ENCODE measurements at regions not wholly inside any gene's neighbourhood (a gene's known extent, or its start where the extent isn't known, plus 50 kb on each side); places are given as distances from the start of the nearest gene placed in this dataset.

DNA sequence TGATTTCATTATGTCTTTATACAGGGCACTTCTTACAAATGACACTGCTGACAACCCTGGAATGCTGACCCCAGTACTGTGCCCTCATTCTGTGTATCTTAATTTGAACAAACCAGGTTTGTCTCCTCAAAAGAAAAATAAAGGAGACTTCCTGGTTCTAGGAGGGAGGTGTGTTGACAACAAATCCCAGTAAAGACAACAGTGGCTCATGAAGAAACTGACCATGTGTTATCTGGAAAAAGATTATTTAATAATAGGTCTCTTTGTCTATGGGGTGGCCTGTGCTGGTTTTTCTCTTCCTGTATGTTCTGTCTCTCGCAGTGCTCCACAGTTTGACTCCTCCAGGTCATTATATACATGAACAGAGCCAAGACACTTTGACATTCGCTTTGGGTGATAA, 454.6 kb downstream of the LMO4 start:
- H3K9me3 ChIP-seq, result no peaks in the 10 kb centered on the region
- H3K27me3 ChIP-seq, result no peaks in the 10 kb centered on the region
- in situ Hi-C loops (cut with MboI; ENCODE audit: low pct_ligation_motif_present in 1 of 4, low pct_unique_long_range_greater_than_20kb in 1 of 4, low sequenced_read_pairs in 3 of 4), result no loop called here
- H3K27ac ChIP-seq, result no peak overlapping the region
- TF ChIP-seq EP300 (IDR thresholded peaks at IDR 0.05; ENCODE audit: low read depth) (no peak), POLR2AphosphoS5 (IDR thresholded peaks at IDR 0.05) (no peak), POLR2A (IDR thresholded peaks at IDR 0.05) (no peak)
- TF ChIP-seq, protein P1, sequence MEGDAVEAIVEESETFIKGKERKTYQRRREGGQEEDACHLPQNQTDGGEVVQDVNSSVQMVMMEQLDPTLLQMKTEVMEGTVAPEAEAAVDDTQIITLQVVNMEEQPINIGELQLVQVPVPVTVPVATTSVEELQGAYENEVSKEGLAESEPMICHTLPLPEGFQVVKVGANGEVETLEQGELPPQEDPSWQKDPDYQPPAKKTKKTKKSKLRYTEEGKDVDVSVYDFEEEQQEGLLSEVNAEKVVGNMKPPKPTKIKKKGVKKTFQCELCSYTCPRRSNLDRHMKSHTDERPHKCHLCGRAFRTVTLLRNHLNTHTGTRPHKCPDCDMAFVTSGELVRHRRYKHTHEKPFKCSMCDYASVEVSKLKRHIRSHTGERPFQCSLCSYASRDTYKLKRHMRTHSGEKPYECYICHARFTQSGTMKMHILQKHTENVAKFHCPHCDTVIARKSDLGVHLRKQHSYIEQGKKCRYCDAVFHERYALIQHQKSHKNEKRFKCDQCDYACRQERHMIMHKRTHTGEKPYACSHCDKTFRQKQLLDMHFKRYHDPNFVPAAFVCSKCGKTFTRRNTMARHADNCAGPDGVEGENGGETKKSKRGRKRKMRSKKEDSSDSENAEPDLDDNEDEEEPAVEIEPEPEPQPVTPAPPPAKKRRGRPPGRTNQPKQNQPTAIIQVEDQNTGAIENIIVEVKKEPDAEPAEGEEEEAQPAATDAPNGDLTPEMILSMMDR (IDR thresholded peaks at IDR 0.05), result no peak
- no peaks in the 10 kb centered on the region for H3K4me1 ChIP-seq
- no peak for DNase-seq
- intact Hi-C loops (cut with DNase I; ENCODE audit: low total_unique reads), result no loop called here
- 74 to 90% methylated on average over 2 of the region's 2 CpGs for WGBS, 2 donors (ENCODE audit: low coverage in 1 of 2)
- no peaks in the 10 kb centered on the region for H3K36me3 ChIP-seq
- no peak overlapping the region for H3K4me3 ChIP-seq

DNA sequence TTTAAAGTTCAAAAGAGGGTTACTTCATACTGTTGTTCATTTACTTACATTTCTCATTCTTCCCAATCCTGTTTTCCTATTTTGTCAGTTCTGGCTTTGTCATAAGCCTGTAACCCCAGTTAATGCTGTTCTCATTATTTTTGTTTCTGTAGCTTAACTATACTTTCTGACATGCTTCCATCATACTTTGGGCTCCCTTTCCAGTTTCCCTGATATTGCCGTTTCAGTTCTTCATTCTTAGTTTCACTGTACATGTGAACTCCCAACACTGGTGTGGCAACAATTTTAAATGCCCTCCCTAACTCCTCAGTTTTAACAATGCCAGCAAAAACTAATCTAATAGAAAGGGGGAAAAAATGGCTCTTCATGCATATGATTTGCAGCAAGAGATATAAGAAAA, 456.7 kb downstream of the LMO4 start:
- no peaks in the 10 kb centered on the region for H3K27me3 ChIP-seq
- 83 to 86% methylated on average over 1 of the region's 1 CpG for WGBS, 2 donors (ENCODE audit: low coverage in 1 of 2)
- H3K4me3 ChIP-seq, result no peak overlapping the region
- H3K36me3 ChIP-seq, result no peaks in the 10 kb centered on the region
- no peak for DNase-seq
- H3K9me3 ChIP-seq, result no peaks in the 10 kb centered on the region
- no peaks in the 10 kb centered on the region for H3K4me1 ChIP-seq
- TF ChIP-seq POLR2AphosphoS5 (IDR thresholded peaks at IDR 0.05), result no peak
- TF ChIP-seq, protein P1 (IDR thresholded peaks at IDR 0.05), result no peak
- no peak for TF ChIP-seq EP300 (IDR thresholded peaks at IDR 0.05; ENCODE audit: low read depth)
- TF ChIP-seq POLR2A (IDR thresholded peaks at IDR 0.05), result no peak
- H3K27ac ChIP-seq, result no peak overlapping the region
- intact Hi-C loops (cut with DNase I; ENCODE audit: low total_unique reads), result no loop called here
- in situ Hi-C loops (cut with MboI; ENCODE audit: low pct_ligation_motif_present in 1 of 4, low pct_unique_long_range_greater_than_20kb in 1 of 4, low sequenced_read_pairs in 3 of 4), result no loop called here

DNA sequence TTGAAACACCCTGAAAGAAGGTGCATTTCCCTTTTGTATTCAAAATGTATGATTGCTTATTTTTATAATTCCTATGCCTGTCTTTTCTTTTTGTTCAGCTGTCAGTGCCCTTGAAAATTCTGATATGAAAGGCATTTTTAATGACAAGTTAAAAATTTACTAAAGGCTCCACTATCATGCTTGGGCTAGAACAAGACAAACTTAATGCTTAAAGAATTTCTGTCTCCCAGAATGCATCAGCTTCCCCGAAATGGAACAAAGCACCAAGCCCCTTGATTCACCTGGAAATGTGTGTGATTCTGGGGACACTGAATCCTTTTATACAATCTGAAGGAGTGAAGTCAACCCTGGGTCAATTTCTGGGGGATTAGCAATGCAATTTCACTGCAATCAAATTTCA, 457.5 kb downstream of the LMO4 start:
- TF ChIP-seq, protein P1 (IDR thresholded peaks at IDR 0.05), result no peak
- TF ChIP-seq EP300 (IDR thresholded peaks at IDR 0.05; ENCODE audit: low read depth) (no peak), POLR2AphosphoS5 (IDR thresholded peaks at IDR 0.05) (no peak), POLR2A (IDR thresholded peaks at IDR 0.05) (no peak)
- H3K4me3 ChIP-seq, result no peak overlapping the region
- H3K36me3 ChIP-seq, result no peaks in the 10 kb centered on the region
- no peaks in the 10 kb centered on the region for H3K9me3 ChIP-seq
- DNase-seq, result no peak
- in situ Hi-C loops (cut with MboI; ENCODE audit: low pct_ligation_motif_present in 1 of 4, low pct_unique_long_range_greater_than_20kb in 1 of 4, low sequenced_read_pairs in 3 of 4), result no loop called here
- no peaks in the 10 kb centered on the region for H3K27me3 ChIP-seq
- no peak overlapping the region for H3K27ac ChIP-seq
- intact Hi-C loops (cut with DNase I; ENCODE audit: low total_unique reads), result no loop called here
- 83 to 96% methylated on average over 1 of the region's 1 CpG for WGBS, 2 donors (ENCODE audit: low coverage in 1 of 2)
- no peaks in the 10 kb centered on the region for H3K4me1 ChIP-seq

DNA sequence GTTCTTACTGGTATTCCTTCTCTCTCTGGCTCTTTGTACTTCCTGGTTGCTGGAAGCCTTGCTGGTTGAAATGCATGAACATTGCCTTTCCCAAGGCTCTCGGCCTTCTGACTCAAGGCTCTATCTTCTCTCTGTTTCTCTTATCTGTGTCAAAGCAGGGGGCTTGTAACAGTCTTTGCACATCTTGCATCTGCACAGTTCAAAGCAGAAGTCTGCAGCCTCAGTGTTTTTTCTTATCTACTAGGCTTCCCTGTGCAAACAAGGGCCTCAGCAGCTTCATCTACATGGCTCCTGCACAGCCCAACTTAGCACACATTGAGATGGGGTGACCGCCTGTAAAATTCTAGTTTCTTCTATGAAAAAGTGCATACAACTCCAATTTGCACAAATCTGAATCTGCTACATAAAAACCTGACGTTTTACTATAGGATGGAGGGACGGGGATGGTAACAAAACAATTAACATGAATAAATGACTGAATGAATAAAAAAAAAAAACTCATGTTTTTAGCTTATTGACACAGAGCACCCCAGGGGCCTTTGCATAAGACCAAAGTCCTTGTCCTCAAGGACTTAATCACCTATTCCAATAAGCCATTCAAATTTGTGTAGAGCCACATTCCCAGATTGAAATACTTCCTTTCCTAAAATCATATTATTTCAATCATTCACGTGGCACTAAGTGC, 458.3 kb downstream of the LMO4 start:
- in situ Hi-C loops (cut with MboI; ENCODE audit: low pct_ligation_motif_present in 1 of 4, low pct_unique_long_range_greater_than_20kb in 1 of 4, low sequenced_read_pairs in 3 of 4) (no loop called here), intact Hi-C loops (cut with DNase I; ENCODE audit: low total_unique reads) (no loop called here)
- no peak for DNase-seq
- Histone ChIP-seq H3K36me3 (no peaks in the 10 kb centered on the region), H3K9me3 (no peaks in the 10 kb centered on the region), H3K27me3 (no peaks in the 10 kb centered on the region), H3K4me3 (no peak overlapping the region), H3K4me1 (no peaks in the 10 kb centered on the region), H3K27ac (no peak overlapping the region)
- TF ChIP-seq POLR2A (IDR thresholded peaks at IDR 0.05) (no peak), EP300 (IDR thresholded peaks at IDR 0.05; ENCODE audit: low read depth) (no peak), POLR2AphosphoS5 (IDR thresholded peaks at IDR 0.05) (no peak)
- TF ChIP-seq, protein P1 (IDR thresholded peaks at IDR 0.05), result no peak
- WGBS, 2 donors (ENCODE audit: low coverage in 1 of 2), result 80 to 85% methylated on average over 1 to 5 of the region's 5 CpGs
